Activated T-helper 1 cell treated with anti-CD3 and anti-CD28 coated beads, Interleukin-12 subunit alpha, Interleukin-12 subunit beta, Interleukin-2, Interleukin-4 antibody, amounts not matched to agents 30 ng/mL and 10 ng/mL and 1 ng/mL, durations not matched to agents 14 hours and 24 hours and 36 hours (primary cell): ENCODE measurements at regions not wholly inside any gene's neighbourhood (a gene's known extent, or its start where the extent isn't known, plus 50 kb on each side); places are given as distances from the start of the nearest gene placed in this dataset.
"Not testable (repeated sequence)": the region's sequence is repeated elsewhere in the genome, so short reads cannot be mapped to it uniquely, and the experiment has no call there.

ENCODE experiments used
- DNase-seq: peaks from one replicate; pipeline ENCODE4 v3.0.0; 2021; ENCODE audit warnings: low spot score
- H3K27ac Mint-ChIP-seq: one replicate; pipeline ENCODE4 v1.8.0; 2021; ENCODE audit warnings: mild to moderate bottlenecking, mixed read lengths
- H3K27me3 Mint-ChIP-seq: one replicate; pipeline ENCODE4 v1.8.0; 2022; ENCODE audit warnings: mild to moderate bottlenecking, moderate library complexity, mixed read lengths; ENCODE audit not compliant: insufficient read depth
- H3K36me3 Mint-ChIP-seq: one replicate; pipeline ENCODE4 v1.8.0; 2021; ENCODE audit warnings: low read depth, mixed read lengths
- H3K4me1 Mint-ChIP-seq: one replicate; pipeline ENCODE4 v1.8.0; 2021; ENCODE audit warnings: low read depth, mixed read lengths
- H3K4me3 Mint-ChIP-seq: one replicate; pipeline ENCODE4 v1.8.0; 2021; ENCODE audit warnings: mild to moderate bottlenecking, moderate library complexity, mixed read lengths
- H3K9me3 Mint-ChIP-seq: one replicate; pipeline ENCODE4 v1.8.0; 2021; ENCODE audit warnings: mixed read lengths
- intact Hi-C: fragments of 100-400 bp; cut with micrococcal nuclease; formaldehyde crosslinking; loops from one replicate; pipeline ENCODE4 v1.15.1; 2024

GRCh38 chr2:19617257-19617848, 258.9 kb upstream of the OSR1 start:
- no peaks in the 10 kb centered on the region for H3K36me3 Mint-ChIP-seq
- H3K27me3 Mint-ChIP-seq = no peaks in the 10 kb centered on the region
- intact Hi-C loops = no loop called here
- DNase-seq = no peak
- peaks cover 30% of the 10 kb centered on the region for H3K9me3 Mint-ChIP-seq
- H3K4me1 Mint-ChIP-seq = no peaks in the 10 kb centered on the region
- H3K4me3 Mint-ChIP-seq = no peak overlapping the region
- H3K27ac Mint-ChIP-seq = no peak overlapping the region

- DNase-seq, H3K4me1 Mint-ChIP-seq, H3K27ac Mint-ChIP-seq, H3K27me3 Mint-ChIP-seq, H3K36me3 Mint-ChIP-seq, intact Hi-C loops, H3K4me3 Mint-ChIP-seq: not testable (repeated sequence)
- peaks cover 30% of the 10 kb centered on the region for H3K9me3 Mint-ChIP-seq
Observed at GRCh38 chr2:19615402-19615801, 257.0 kb upstream of the OSR1 start.

GRCh38 chr2:19614066-19614465, 255.6 kb upstream of the OSR1 start:
- no peaks in the 10 kb centered on the region for H3K27me3 Mint-ChIP-seq
- no peak overlapping the region for H3K4me3 Mint-ChIP-seq
- H3K4me1 Mint-ChIP-seq = no peaks in the 10 kb centered on the region
- H3K27ac Mint-ChIP-seq = no peak overlapping the region
- no peaks in the 10 kb centered on the region for H3K36me3 Mint-ChIP-seq
- intact Hi-C loops = no loop called here
- peaks cover 30% of the 10 kb centered on the region for H3K9me3 Mint-ChIP-seq
- no peak for DNase-seq

GRCh38 chr2:19611491-19612332, 253.3 kb upstream of the OSR1 start:
- H3K36me3 Mint-ChIP-seq = no peaks in the 10 kb centered on the region
- intact Hi-C loops = no loop called here
- no peaks in the 10 kb centered on the region for H3K4me1 Mint-ChIP-seq

GRCh38 chr2:19609266-19609665, 250.8 kb upstream of the OSR1 start:
- intact Hi-C loops = no loop called here
- H3K4me3 Mint-ChIP-seq = no peak overlapping the region
- no peaks in the 10 kb centered on the region for H3K36me3 Mint-ChIP-seq
- H3K27ac Mint-ChIP-seq = no peak overlapping the region
- H3K27me3 Mint-ChIP-seq = no peaks in the 10 kb centered on the region
- peaks cover 4% of the 10 kb centered on the region for H3K9me3 Mint-ChIP-seq
- no peaks in the 10 kb centered on the region for H3K4me1 Mint-ChIP-seq
- DNase-seq = no peak

More at GRCh38 chr2:19611491-19612332, 253.3 kb upstream of the OSR1 start:
- peaks cover 24% of the 10 kb centered on the region for H3K9me3 Mint-ChIP-seq
- DNase-seq = no peak
- no peak overlapping the region for H3K4me3 Mint-ChIP-seq
- H3K27me3 Mint-ChIP-seq = no peaks in the 10 kb centered on the region
- H3K27ac Mint-ChIP-seq = no peak overlapping the region

GRCh38 chr2:19607931-19608771, 249.7 kb upstream of the OSR1 start:
- Mint-ChIP-seq H3K36me3 (no peaks in the 10 kb centered on the region), H3K4me1 (no peaks in the 10 kb centered on the region), H3K27me3 (no peaks in the 10 kb centered on the region), H3K4me3 (no peak overlapping the region), H3K27ac (no peak overlapping the region), H3K9me3 (peaks cover 4% of the 10 kb centered on the region)
- no peak for DNase-seq
- intact Hi-C loops = no loop called here

- no peaks in the 10 kb centered on the region for H3K36me3 Mint-ChIP-seq
- intact Hi-C loops = no loop called here
Observed at GRCh38 chr2:19607400-19607799, 249.0 kb upstream of the OSR1 start.

GRCh38 chr2:19600982-19601381, 242.6 kb upstream of the OSR1 start:
- Mint-ChIP-seq H3K27me3 (peaks cover 4% of the 10 kb centered on the region), H3K27ac (no peak overlapping the region), H3K4me3 (no peak overlapping the region), H3K9me3 (peaks cover 8% of the 10 kb centered on the region), H3K36me3 (no peaks in the 10 kb centered on the region), H3K4me1 (no peaks in the 10 kb centered on the region)
- intact Hi-C loops = no loop called here
- DNase-seq = no peak

More at GRCh38 chr2:19607400-19607799, 249.0 kb upstream of the OSR1 start:
- peaks cover 8% of the 10 kb centered on the region for H3K9me3 Mint-ChIP-seq
- no peak overlapping the region for H3K27ac Mint-ChIP-seq
- no peaks in the 10 kb centered on the region for H3K4me1 Mint-ChIP-seq
- no peak for DNase-seq
- H3K4me3 Mint-ChIP-seq = no peak overlapping the region
- H3K27me3 Mint-ChIP-seq = no peaks in the 10 kb centered on the region

- H3K9me3 Mint-ChIP-seq = peaks cover 8% of the 10 kb centered on the region
- DNase-seq = no peak
- no peak overlapping the region for H3K4me3 Mint-ChIP-seq
- intact Hi-C loops = no loop called here
- H3K27ac Mint-ChIP-seq = no peak overlapping the region
- no peaks in the 10 kb centered on the region for H3K36me3 Mint-ChIP-seq
- H3K27me3 Mint-ChIP-seq = peaks cover 4% of the 10 kb centered on the region
- no peaks in the 10 kb centered on the region for H3K4me1 Mint-ChIP-seq
Observed at GRCh38 chr2:19600506-19600905, 242.1 kb upstream of the OSR1 start.

- Mint-ChIP-seq H3K4me3 (no peak overlapping the region), H3K27ac (no peak overlapping the region), H3K4me1 (no peaks in the 10 kb centered on the region), H3K27me3 (peaks cover 4% of the 10 kb centered on the region), H3K9me3 (peaks cover 7% of the 10 kb centered on the region), H3K36me3 (no peaks in the 10 kb centered on the region)
- no peak for DNase-seq
- intact Hi-C loops = no loop called here
Observed at GRCh38 chr2:19598971-19599370, 240.5 kb upstream of the OSR1 start.

- Mint-ChIP-seq H3K27ac (no peak overlapping the region), H3K36me3 (no peaks in the 10 kb centered on the region), H3K4me1 (no peaks in the 10 kb centered on the region), H3K27me3 (no peaks in the 10 kb centered on the region), H3K9me3 (no peaks in the 10 kb centered on the region), H3K4me3 (no peak overlapping the region)
- DNase-seq = no peak
- intact Hi-C loops = no loop called here
Observed at GRCh38 chr2:19592197-19592596, 233.8 kb upstream of the OSR1 start.

GRCh38 chr2:19589791-19590190, 231.4 kb upstream of the OSR1 start:
- Mint-ChIP-seq H3K27ac (no peak overlapping the region), H3K27me3 (no peaks in the 10 kb centered on the region), H3K4me1 (no peaks in the 10 kb centered on the region), H3K36me3 (no peaks in the 10 kb centered on the region), H3K9me3 (no peaks in the 10 kb centered on the region), H3K4me3 (no peak overlapping the region)
- intact Hi-C loops = no loop called here
- DNase-seq = no peak

- intact Hi-C loops = no loop called here
- Mint-ChIP-seq H3K36me3 (no peaks in the 10 kb centered on the region), H3K4me3 (no peak overlapping the region), H3K27ac (no peak overlapping the region), H3K4me1 (no peaks in the 10 kb centered on the region), H3K9me3 (no peaks in the 10 kb centered on the region), H3K27me3 (peaks cover 9% of the 10 kb centered on the region)
- DNase-seq = no peak
Observed at GRCh38 chr2:19580830-19581229, 222.4 kb upstream of the OSR1 start.
